GM21737 (cell line): ENCODE measurements at regions not wholly inside any gene's neighbourhood (a gene's known extent, or its start where the extent isn't known, plus 50 kb on each side); places are given as distances from the start of the nearest gene placed in this dataset.

Experiments used
- ATAC-seq: cut with Tn5 transposase; IDR thresholded peaks from one replicate; pipeline ENCODE4 v1.9.1; 2021; ENCODE audit warnings: mild to moderate bottlenecking, moderate library complexity; ENCODE audit not compliant: unreplicated experiment

GRCh38 chrX:149992918-149993317 is 54.6 kb upstream of the EOLA2 start:
- no peak for ATAC-seq

DNA sequence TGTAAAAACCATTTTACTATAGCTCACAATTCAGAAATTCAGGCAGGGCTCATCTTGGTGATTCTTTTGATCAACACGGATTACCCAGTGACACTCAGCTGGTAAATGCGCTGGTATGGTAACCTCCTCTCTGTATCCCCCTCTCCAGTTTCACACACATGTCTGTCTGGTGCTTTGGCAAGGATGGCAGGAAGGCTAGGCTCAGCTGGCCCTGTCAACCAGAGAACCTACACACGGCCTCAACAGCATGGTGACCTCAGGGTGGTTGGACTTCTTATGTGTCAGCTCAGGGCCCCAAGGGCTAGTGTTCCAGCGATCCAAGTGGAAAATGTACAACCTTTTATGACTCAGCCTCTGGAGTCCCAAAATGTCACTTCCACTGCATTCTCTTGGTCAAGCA is 55.7 kb upstream of the EOLA2 start:
- no peak for ATAC-seq

DNA sequence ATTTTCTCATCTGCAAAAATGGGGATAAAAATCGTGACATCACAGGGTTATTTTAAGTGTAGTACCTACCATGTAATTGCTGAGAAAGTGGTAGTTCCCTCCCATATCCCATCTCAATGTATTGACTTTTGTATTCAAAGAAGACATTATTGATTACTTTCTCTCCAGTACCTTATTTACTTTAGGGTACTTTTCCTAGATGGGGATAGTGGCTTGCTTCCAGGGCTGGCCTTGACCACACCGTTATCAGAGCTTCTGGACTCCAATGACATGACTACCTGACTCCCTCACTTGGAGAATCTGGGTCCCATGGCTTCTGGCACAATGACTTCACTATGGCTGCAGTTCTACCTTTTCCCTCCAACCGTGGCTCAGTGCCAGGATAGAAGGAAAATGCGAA is 58.2 kb upstream of the EOLA2 start:
- ATAC-seq: no peak

DNA sequence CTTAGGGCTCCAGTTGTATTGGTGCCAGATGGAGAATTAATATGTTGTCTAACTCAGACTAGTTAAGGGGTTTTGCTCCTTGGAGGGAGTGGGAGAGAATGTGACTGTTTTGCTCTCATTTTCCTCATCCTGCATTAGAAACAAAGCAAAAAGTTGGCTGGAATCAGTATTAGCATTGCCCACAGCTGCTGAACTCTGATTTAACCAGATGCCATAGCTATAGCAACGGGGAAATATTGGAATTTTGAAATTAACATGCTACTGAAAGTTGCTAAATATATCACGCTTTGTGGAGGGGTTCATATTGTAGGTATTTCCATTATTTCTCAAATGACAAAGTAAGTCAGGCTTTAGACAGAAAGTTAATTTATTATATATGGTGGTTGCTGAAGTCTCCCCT is 66.7 kb upstream of the EOLA2 start:
- no peak for ATAC-seq

GRCh38 chrX:150007356-150007755 is 69.1 kb upstream of the EOLA2 start:
- no peak for ATAC-seq

GRCh38 chrX:150012647-150013381 is 74.5 kb upstream of the EOLA2 start:
- no peak for ATAC-seq

- no peak for ATAC-seq
Measured at GRCh38 chrX:150014525-150014924, 76.2 kb upstream of the EOLA2 start.

DNA sequence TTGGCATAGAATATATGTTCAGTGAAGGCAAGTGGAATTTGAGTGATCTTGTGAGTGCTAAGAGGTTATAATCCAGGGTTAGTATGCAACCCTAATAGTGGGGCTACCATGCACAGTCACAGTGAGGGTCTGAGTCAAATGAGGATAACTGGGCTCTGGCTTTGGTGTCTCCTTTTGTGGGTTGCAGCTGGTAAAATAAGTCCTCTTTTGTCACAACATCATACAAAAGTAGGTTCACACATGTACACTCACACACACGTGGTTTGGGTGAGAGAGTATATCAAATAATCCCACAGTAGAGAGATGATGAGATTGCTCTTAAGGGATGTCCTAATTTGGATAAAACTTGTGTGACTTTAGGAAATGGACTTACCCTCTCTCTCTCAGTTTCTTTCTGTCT is 79.6 kb upstream of the EOLA2 start:
- no peak for ATAC-seq

DNA sequence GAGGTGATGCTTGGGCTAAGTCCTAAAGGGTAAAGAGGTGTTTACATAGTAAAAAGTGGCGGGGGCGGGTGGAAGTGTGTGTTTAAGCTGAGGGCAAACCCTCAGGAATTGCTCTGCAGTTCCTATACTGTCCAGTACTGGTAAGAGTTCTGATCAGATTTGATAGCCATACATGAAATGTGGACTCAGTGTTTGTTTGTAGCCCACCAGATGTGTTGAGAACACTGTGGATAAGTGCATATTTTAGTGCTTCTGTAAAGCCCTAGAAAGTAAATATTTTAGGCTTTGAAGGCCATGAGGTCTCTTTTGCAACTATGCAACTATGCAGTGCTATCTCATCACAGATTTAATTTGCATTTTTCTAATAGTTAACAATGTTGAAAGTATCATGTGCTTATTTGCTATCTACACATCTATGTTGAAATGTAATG is 80.7 kb upstream of the EOLA2 start:
- no peak for ATAC-seq

DNA sequence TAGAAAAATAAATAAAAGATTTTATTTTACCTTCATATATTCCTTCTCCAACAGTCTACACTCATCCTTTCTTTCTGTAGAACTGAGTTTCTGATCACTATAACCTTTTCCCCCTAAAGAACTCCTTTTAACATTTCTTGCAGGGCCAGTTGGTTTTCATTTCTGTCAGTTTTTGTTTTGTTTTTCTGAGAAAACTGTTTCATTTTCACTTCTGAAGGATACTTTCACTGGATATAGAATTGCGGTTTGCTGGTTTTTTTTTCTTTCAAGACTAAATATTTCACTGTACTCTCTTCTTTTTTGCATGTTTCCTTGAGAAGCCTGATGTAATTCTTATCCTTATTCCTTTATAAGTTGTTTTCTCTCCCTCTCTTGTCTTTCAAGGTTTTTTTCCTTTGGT is 90.4 kb upstream of the EOLA2 start:
- ATAC-seq: no peak

DNA sequence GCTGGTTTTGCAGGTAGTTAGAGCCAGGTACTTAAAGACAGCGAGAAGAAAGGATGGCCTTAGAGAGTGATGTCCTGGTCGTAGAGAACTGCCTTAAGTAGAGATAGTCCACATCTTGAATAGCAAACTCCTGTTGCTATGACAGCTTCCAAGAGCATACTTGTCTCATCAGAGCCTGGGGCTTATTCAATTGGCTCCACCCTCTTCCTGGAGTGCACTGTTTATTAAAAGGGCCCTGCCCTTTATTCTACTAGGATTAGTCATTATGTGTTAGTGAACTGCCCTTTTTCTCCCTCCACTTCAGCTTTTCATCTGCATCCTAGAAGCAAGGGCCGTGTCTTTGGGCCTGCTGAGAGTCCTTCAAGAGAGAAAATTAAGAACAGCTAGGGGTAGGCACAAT is 94.5 kb upstream of the EOLA2 start:
- ATAC-seq: no peak

DNA sequence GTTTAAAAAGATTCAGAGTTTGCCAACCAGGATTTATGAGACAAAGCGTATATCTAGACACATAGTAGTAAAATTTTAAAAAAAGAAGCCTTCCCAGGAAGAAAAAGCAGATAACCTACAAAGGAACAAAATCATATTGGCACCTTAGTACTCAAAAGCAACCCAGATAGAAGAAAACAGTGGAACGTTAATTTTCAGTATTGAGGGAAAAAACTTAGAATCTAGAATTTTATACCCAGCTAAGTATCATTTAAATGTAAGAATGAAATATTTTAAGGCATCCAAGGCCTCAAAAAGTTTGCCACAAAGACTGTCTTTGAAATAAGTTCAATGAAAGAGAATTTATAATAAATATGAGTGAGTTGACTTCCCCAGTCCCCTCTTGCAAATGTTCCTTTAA is 96.5 kb upstream of the EOLA2 start:
- no peak for ATAC-seq

DNA sequence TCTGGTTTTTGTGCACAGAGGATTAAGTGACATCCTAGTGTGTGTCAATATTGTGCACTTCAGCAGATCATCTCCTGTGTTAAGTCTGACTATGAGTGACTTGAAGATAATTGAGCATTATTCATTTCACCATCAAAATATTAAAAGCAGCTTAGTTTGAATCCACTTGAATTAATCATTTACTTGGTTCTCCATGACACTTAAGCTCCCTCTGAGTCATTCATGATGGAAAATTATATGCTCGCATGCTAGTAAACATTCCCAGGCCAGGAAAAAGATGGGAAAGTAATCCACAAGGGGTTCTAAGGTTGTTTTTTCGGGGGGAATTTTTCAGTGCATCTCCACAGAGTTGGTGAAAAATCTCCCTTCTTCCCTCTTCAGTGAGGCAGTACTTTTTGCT is 97.2 kb upstream of the EOLA2 start:
- ATAC-seq: no peak

GRCh38 chrX:150036181-150036580 is 97.9 kb upstream of the EOLA2 start:
- no peak for ATAC-seq

DNA sequence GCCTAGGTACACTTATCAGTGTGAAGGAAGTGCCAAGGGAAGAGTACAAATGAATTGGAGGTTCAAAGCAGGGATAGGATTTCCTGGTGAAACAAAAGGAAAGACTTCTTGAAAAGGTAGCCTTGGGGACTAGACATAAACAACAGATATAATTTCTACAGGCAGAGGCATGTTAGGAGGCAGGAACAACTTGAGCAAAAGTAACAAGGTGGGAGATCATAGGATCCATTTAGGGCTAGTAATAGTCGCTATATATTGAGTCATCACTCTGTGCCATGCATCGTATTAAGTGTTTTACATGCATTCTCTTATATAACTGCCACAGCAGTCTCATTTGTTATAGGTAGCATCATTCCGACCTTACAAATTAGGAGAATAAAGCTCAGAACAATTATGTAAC is 98.3 kb upstream of the EOLA2 start:
- ATAC-seq: no peak

DNA sequence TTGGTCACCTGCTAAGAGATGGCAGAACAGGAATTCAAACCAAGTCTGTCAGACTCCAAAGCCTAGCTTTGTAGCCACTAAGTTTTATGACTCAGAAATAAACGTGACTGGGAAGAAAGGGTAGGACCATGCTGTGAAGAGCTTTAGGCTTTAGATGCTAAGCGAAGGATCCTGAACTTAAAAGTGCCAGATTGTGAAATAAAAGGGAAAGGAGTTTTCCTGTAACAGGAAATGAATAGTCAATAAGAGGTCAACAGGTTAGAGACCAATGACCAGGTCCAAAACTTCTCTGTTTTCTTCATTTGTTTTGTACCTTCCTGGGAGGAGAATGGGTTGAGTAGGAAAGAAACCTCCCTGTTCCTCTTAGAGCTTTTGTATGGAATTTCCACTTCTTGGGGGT is 98.8 kb upstream of the EOLA2 start:
- no peak for ATAC-seq

DNA sequence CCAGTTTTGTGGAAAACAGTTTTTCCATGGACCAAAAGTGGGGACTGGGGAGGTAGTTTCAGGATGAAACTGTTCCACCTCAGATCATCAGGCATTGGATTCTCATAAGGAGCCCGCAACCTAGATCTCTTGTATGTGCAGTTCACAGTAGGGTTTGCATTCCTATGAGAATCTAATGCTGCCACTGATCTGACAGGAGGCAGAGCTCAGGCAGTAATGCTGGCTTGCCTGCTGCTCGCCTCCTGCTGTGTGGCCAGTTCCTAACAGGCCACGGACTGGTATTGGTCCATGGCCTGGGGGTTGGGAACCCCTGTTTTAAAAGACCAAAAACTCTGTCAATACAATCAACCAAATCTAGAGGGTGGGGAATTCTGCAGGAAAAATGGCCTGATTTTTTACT is 100.0 kb upstream of the EOLA2 start:
- ATAC-seq: no peak

- no peak for ATAC-seq
Measured at GRCh38 chrX:150038986-150039599, 100.8 kb upstream of the EOLA2 start.

GRCh38 chrX:150041208-150041607 is 102.9 kb upstream of the EOLA2 start:
- no peak for ATAC-seq

GRCh38 chrX:150044556-150044955 is 106.3 kb upstream of the EOLA2 start:
- no peak for ATAC-seq

- ATAC-seq: no peak
Measured at GRCh38 chrX:150047818-150048217, 109.5 kb upstream of the EOLA2 start.

DNA sequence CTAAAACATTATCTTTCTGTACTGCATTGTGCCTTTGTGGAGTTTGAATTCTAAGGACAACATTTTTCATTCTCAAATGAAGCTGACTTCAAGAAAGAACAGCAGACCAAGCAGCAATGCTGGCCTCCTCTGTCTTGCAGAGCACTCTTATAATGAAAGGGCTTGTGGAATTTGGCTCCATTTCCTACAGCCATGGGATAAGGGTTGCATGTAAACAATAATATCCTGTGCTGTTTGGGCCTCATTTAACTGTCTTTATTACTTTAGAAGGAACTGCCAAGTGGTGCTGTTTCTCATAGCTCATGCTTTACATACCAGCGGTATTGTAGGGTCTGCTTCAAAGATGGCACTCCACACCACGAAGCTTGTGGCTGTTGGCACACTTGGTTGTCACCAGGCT is 111.4 kb upstream of the EOLA2 start:
- ATAC-seq: no peak

DNA sequence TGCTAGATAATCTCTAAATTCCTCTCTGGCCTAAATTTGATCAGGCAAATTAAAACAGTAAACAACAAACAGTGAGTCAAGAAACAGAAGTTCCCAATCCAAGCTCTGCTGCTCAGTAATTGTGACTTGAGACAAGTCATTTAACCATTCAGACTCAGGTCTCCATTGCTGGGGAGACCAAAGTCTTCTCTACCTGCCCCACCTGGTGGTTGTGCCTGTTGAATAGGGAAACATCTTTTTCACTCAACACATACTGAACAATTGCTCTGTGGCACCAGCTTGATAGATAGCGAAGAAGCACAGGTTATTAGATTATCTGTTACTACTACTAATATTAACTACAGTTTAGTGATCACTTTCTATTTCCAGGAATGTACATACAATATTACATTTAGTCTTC is 112.1 kb upstream of the EOLA2 start:
- no peak for ATAC-seq
